Adrenal gland (tissue), 9 donors: ENCODE measurements at regions not wholly inside any gene's neighbourhood (a gene's known extent, or its start where the extent isn't known, plus 50 kb on each side); places are given as distances from the start of the nearest gene placed in this dataset.

Experiments
- DNase-seq, 7 donors: peaks; one replicate each; pipeline ENCODE4 v3.0.0-alpha.2; 2019 to 2020
- H3K27ac ChIP-seq, 5 donors: fragments of 200-600 bp; sonication (generic) in 4 of 5; 1 replicate in 3 of 5; 2 replicates in 2 of 5; pipeline versions ENCODE4 v1.5.1 to v1.8.0; 2016 to 2020; ENCODE audit warnings: mild to moderate bottlenecking in 1 of 5
- H3K27me3 ChIP-seq: fragments of 200-600 bp; 2 replicates; pipeline ENCODE4 v1.8.0; 2021
- H3K36me3 ChIP-seq, 2 donors: fragments of 200-600 bp; replicated peaks in 1 of 2; 1 replicate in 1 of 2; 2 replicates in 1 of 2; pipeline versions ENCODE4 v1.5.1 to v1.8.0; 2018 to 2022
- H3K4me1 ChIP-seq, 2 donors: fragments of 200-600 bp; replicated peaks in 1 of 2; 1 replicate in 1 of 2; 2 replicates in 1 of 2; pipeline versions ENCODE4 v1.5.1 to v1.8.0; 2018 to 2021
- H3K4me3 ChIP-seq, 4 donors: fragments of 200-600 bp; sonication (generic) in 3 of 4; one replicate each; pipeline ENCODE4 v1.5.1; 2016 to 2018
- H3K9me3 ChIP-seq, 3 donors: fragments of 200-600 bp; sonication (generic) in 1 of 3; replicated peaks in 1 of 3; 1 replicate in 2 of 3; 2 replicates in 1 of 3; pipeline versions ENCODE4 v1.5.1 to v1.8.0; 2016 to 2021
- CTCF ChIP-seq, 6 experiments: fragments of 450-650 bp in 4 of 6; fragments of 200-600 bp in 2 of 6; sonication (generic) in 1 of 6; IDR thresholded peaks; 1 replicate in 5 of 6; 2 replicates in 1 of 6; pipeline versions ENCODE4 v1.5.1 to v1.8.0; 2016 to 2021; ENCODE audit warnings: antibody characterized with exemption in 6 of 6, mild to moderate bottlenecking in 2 of 6, moderate library complexity in 1 of 6
- POLR2A ChIP-seq, 2 donors: fragments of 450-650 bp; IDR thresholded peaks; one replicate each; pipeline ENCODE4 v1.6.1; 2017; ENCODE audit warnings: antibody characterized with exemption in 2 of 2, mild to moderate bottlenecking in 2 of 2, moderate library complexity in 1 of 2
- WGBS, 4 donors: extraction: QIAGEN DNeasy Blood & Tissue Kit in 2 of 4; methylation state at CpG; one replicate each; pipeline versions ENCODE4 v1.1.5 to v1.1.7; 2013 to 2017; 5-methylcytosine and 5-hydroxymethylcytosine counted together
- intact Hi-C, 2 donors: fragments of 100-400 bp; cut with DNase I; formaldehyde crosslinking; loops; one replicate each; pipeline versions ENCODE4 v1.14.1 to v1.15.0; 2022 to 2023
- donor health status: healthy with polysubstance abuse.
- donor health status: Bipolar disorder and iron deficiency.
- donor health status: DM: yes; HTN: yes; CAD: no.
- donor health status: DM: no; HTN: no; CAD: no.
- donor health status: DM: no; HTN: no; CAD: no.

DNA sequence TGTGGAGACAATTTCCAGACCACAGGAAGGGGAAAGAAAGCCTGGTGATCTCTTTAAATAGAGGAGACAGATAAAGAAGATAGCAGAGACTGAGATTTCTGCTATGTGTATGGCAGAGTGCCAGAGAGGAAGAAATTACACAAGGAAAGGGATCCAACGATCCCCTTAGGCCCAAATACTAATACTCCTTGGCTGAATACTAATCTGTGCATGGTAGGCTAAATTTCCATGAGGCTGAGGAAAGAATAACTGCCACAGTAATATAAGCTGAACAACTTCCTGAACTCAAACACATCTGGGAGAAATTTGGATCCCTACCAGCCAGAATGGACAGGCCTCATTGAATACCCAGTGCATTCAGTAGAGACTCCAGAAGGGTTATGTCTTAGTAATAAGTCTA is 83.3 kb upstream of the TNFAIP3 start:
- no peak for DNase-seq
- no peak overlapping the region for H3K4me3 ChIP-seq
- no peak overlapping the region for H3K27ac ChIP-seq
- WGBS, 4 donors: 7 to 17% (median 11%) methylated on average over 1 of the region's 1 CpG
- no peaks in the 10 kb centered on the region for H3K4me1 ChIP-seq
- intact Hi-C loops: no loop called here
- peaks cover 0 to 5% (median 0%) of the 10 kb centered on the region in 3 donors for H3K9me3 ChIP-seq
- TF ChIP-seq POLR2A (IDR thresholded peaks at IDR 0.05): no peak
- TF ChIP-seq CTCF (IDR thresholded peaks at IDR 0.05): no peak
- H3K27me3 ChIP-seq: no peaks in the 10 kb centered on the region
- no peaks in the 10 kb centered on the region for H3K36me3 ChIP-seq

GRCh38 chr6:137784583-137784982 is 82.5 kb upstream of the TNFAIP3 start:
- Histone ChIP-seq H3K36me3 (no peaks in the 10 kb centered on the region), H3K27ac (no peak overlapping the region), H3K27me3 (no peaks in the 10 kb centered on the region), H3K4me3 (no peak overlapping the region), H3K9me3 (peaks cover 0 to 5% (median 0%) of the 10 kb centered on the region in 3 donors), H3K4me1 (no peaks in the 10 kb centered on the region)
- TF ChIP-seq CTCF (IDR thresholded peaks at IDR 0.05): no peak
- no peak for TF ChIP-seq POLR2A (IDR thresholded peaks at IDR 0.05)
- intact Hi-C loops: no loop called here
- 39 to 100% (median 95%) methylated on average over 1 of the region's 1 CpG for WGBS, 4 donors
- DNase-seq: no peak

GRCh38 chr6:137787016-137787415 is 80.0 kb upstream of the TNFAIP3 start:
- TF ChIP-seq CTCF (IDR thresholded peaks at IDR 0.05) (no peak), POLR2A (IDR thresholded peaks at IDR 0.05) (no peak)
- H3K27me3 ChIP-seq: no peaks in the 10 kb centered on the region
- H3K4me3 ChIP-seq: no peak overlapping the region
- DNase-seq: no peak
- 81 to 100% (median 96%) methylated on average over 2 of the region's 2 CpGs for WGBS, 4 donors
- H3K36me3 ChIP-seq: no peaks in the 10 kb centered on the region
- peaks cover 0 to 5% (median 0%) of the 10 kb centered on the region in 3 donors for H3K9me3 ChIP-seq
- intact Hi-C loops: no loop called here
- no peak overlapping the region for H3K27ac ChIP-seq
- H3K4me1 ChIP-seq: peaks cover 6 to 9% of the 10 kb centered on the region in 2 donors

DNA sequence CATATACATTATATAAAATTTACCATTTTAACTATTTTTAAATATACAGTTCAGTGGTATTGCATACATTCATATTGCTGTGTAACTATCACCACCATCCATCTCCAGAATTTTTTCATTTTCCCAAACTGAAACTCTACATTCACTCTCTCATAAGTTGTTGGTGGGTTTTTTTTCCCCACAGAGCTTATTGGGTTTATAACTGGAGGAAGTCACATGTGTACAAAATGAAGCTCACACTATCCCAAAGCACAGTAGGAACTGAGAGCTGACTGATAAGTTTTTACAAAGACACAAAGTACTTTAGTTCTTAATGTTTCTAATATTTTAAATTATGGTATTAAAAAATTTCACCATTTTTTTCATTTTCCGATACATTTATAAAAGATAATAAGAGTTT is 78.8 kb upstream of the TNFAIP3 start:
- no peak for TF ChIP-seq CTCF (IDR thresholded peaks at IDR 0.05)
- TF ChIP-seq POLR2A (IDR thresholded peaks at IDR 0.05): no peak
- Histone ChIP-seq H3K4me1 (peaks cover 6 to 9% of the 10 kb centered on the region in 2 donors), H3K36me3 (no peaks in the 10 kb centered on the region), H3K27me3 (no peaks in the 10 kb centered on the region), H3K9me3 (peaks cover 0 to 5% (median 0%) of the 10 kb centered on the region in 3 donors), H3K27ac (no peak overlapping the region), H3K4me3 (no peak overlapping the region)
- WGBS, 4 donors: 86 to 98% (median 92%) methylated on average over 1 of the region's 1 CpG
- intact Hi-C loops: no loop called here
- DNase-seq: no peak
